ENCODE measurements at regions not wholly inside any gene's neighbourhood (a gene's known extent, or its start where the extent isn't known, plus 50 kb on each side); places are given as distances from the start of the nearest gene placed in this dataset.

GRCh38 chr7:67916571-67917436, 920.2 kb downstream of the TYW1 start:
- WGBS (ENCODE audit: insufficient coverage), result 91% methylated on average over 7 of the region's 9 CpGs
- Histone ChIP-seq H3K27ac (ENCODE audit: low read length) (no peak overlapping the region), H3K36me3 (ENCODE audit: control insufficient read depth, insufficient read depth, low read length) (no peaks in the 10 kb centered on the region), H3K4me1 (ENCODE audit: control insufficient read depth, insufficient read depth, low read length) (no peaks in the 10 kb centered on the region), H3K9me3 (ENCODE audit: control insufficient read depth, insufficient read depth, low read length) (peaks cover 16% of the 10 kb centered on the region), H3K27me3 (ENCODE audit: control insufficient read depth, insufficient read depth, low read length) (no peaks in the 10 kb centered on the region), H3K4me3 (ENCODE audit: low read length) (no peak overlapping the region)
- Mint-ChIP-seq H3K27me3 (ENCODE audit: low read depth in 2 of 2) (no peaks in the 10 kb centered on the region), H3K36me3 (peaks cover 7% of the 10 kb centered on the region), H3K4me3 (no peak overlapping the region), H3K27ac (no peak overlapping the region), H3K9me3 (peaks cover 14 to 18% of the 10 kb centered on the region in 2 donors), H3K4me1 (peaks cover 6 to 7% of the 10 kb centered on the region in 2 donors)
- no peak for ATAC-seq
- intact Hi-C loops (cut with micrococcal nuclease), result no loop called here
- no peak for DNase-seq
- TF ChIP-seq, protein P1, sequence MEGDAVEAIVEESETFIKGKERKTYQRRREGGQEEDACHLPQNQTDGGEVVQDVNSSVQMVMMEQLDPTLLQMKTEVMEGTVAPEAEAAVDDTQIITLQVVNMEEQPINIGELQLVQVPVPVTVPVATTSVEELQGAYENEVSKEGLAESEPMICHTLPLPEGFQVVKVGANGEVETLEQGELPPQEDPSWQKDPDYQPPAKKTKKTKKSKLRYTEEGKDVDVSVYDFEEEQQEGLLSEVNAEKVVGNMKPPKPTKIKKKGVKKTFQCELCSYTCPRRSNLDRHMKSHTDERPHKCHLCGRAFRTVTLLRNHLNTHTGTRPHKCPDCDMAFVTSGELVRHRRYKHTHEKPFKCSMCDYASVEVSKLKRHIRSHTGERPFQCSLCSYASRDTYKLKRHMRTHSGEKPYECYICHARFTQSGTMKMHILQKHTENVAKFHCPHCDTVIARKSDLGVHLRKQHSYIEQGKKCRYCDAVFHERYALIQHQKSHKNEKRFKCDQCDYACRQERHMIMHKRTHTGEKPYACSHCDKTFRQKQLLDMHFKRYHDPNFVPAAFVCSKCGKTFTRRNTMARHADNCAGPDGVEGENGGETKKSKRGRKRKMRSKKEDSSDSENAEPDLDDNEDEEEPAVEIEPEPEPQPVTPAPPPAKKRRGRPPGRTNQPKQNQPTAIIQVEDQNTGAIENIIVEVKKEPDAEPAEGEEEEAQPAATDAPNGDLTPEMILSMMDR (IDR thresholded peaks at IDR 0.05), result no peak

GRCh38 chr7:67917437-67917755, 920.8 kb downstream of the TYW1 start:
- TF ChIP-seq, protein P1 (IDR thresholded peaks at IDR 0.05), result no peak
- H3K36me3 Mint-ChIP-seq, result peaks cover 7% of the 10 kb centered on the region
- ATAC-seq, result no peak
- H3K4me3 Mint-ChIP-seq, result no peak overlapping the region
- 100% methylated on average over 3 of the region's 3 CpGs for WGBS (ENCODE audit: insufficient coverage)
- DNase-seq, result no peak
- peaks cover 17 to 18% of the 10 kb centered on the region in 2 donors for H3K9me3 Mint-ChIP-seq
- H3K27me3 ChIP-seq (ENCODE audit: control insufficient read depth, insufficient read depth, low read length), result no peaks in the 10 kb centered on the region
- no peak overlapping the region for H3K27ac Mint-ChIP-seq
- H3K9me3 ChIP-seq (ENCODE audit: control insufficient read depth, insufficient read depth, low read length), result peaks cover 21% of the 10 kb centered on the region
- H3K4me1 Mint-ChIP-seq, result peaks cover 6 to 7% of the 10 kb centered on the region in 2 donors
- intact Hi-C loops (cut with micrococcal nuclease), result no loop called here
- H3K27me3 Mint-ChIP-seq (ENCODE audit: low read depth in 2 of 2), result no peaks in the 10 kb centered on the region
- H3K36me3 ChIP-seq (ENCODE audit: control insufficient read depth, insufficient read depth, low read length), result no peaks in the 10 kb centered on the region
- no peak overlapping the region for H3K4me3 ChIP-seq (ENCODE audit: low read length)
- no peaks in the 10 kb centered on the region for H3K4me1 ChIP-seq (ENCODE audit: control insufficient read depth, insufficient read depth, low read length)
- no peak overlapping the region for H3K27ac ChIP-seq (ENCODE audit: low read length)

DNA sequence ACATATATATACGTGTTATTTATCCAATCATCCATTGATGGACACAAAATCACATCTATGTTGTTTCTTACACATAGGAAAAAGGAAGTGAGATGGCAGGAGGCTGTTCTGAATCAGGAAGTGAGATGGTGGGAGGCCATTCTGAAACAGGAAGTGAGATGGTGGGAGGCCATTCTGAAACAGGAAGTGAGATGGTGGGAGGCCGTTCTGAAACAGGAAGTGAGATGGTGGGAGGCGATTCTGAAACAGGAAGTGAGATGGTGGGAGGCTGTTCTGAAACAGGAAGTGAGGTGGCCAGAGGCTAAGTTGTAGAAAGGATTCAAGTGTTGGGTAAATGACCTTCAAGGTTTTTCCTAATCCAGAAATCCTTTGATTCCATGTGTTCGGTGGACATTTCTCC, 921.5 kb downstream of the TYW1 start:
- Histone ChIP-seq H3K9me3 (ENCODE audit: control insufficient read depth, insufficient read depth, low read length) (peaks cover 25% of the 10 kb centered on the region), H3K4me3 (ENCODE audit: low read length) (no peak overlapping the region), H3K27ac (ENCODE audit: low read length) (no peak overlapping the region), H3K36me3 (ENCODE audit: control insufficient read depth, insufficient read depth, low read length) (no peaks in the 10 kb centered on the region), H3K4me1 (ENCODE audit: control insufficient read depth, insufficient read depth, low read length) (no peaks in the 10 kb centered on the region), H3K27me3 (ENCODE audit: control insufficient read depth, insufficient read depth, low read length) (no peaks in the 10 kb centered on the region)
- Mint-ChIP-seq H3K36me3 (peaks cover 7% of the 10 kb centered on the region), H3K4me3 (no peak overlapping the region), H3K4me1 (peaks cover 6 to 7% of the 10 kb centered on the region in 2 donors), H3K9me3 (peaks cover 17 to 20% of the 10 kb centered on the region in 2 donors), H3K27ac (peak overlapping the region in 1 of 2 donors; percentile 45), H3K27me3 (ENCODE audit: low read depth in 2 of 2) (no peaks in the 10 kb centered on the region)
- ATAC-seq (no peak), DNase-seq (peak in 1 of 2 donors; percentile 7)
- intact Hi-C loops (cut with micrococcal nuclease), result no loop called here
- TF ChIP-seq, protein P1 (IDR thresholded peaks at IDR 0.05), result no peak
- 31% methylated on average over 3 of the region's 4 CpGs for WGBS (ENCODE audit: insufficient coverage)

DNA sequence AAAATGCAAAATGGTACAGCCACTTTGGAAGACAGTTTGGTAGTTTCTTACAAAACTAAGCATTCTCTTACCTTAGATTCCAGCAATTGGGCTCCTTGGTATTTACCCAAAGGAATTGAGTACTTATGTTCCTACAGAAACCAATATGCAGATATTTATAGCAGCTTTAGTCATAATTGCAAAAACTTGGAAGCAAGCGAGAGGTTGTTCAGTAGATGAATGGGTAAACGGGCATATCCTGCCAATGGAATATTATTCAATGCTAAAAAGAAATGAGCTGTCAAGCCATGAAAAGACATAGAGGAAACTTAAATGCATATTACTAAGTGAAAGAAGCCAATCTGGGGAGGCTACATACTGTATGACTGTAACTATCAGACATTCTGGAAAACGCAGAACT, 926.7 kb downstream of the TYW1 start:
- intact Hi-C loops (cut with micrococcal nuclease), result no loop called here
- Mint-ChIP-seq H3K36me3 (peaks cover 2% of the 10 kb centered on the region), H3K27ac (no peak overlapping the region), H3K27me3 (ENCODE audit: low read depth in 2 of 2) (no peaks in the 10 kb centered on the region), H3K4me1 (peaks cover 2 to 3% of the 10 kb centered on the region in 2 donors), H3K4me3 (no peak overlapping the region), H3K9me3 (peaks cover 4 to 12% of the 10 kb centered on the region in 2 donors)
- TF ChIP-seq, protein P1 (IDR thresholded peaks at IDR 0.05), result no peak
- H3K4me3 ChIP-seq (ENCODE audit: low read length), result no peak overlapping the region
- H3K27ac ChIP-seq (ENCODE audit: low read length), result no peak overlapping the region
- H3K4me1 ChIP-seq (ENCODE audit: control insufficient read depth, insufficient read depth, low read length), result no peaks in the 10 kb centered on the region
- no peaks in the 10 kb centered on the region for H3K36me3 ChIP-seq (ENCODE audit: control insufficient read depth, insufficient read depth, low read length)
- ATAC-seq (no peak), DNase-seq (no peak)
- WGBS (ENCODE audit: insufficient coverage), result 90% methylated on average over 3 of the region's 3 CpGs
- peaks cover 22% of the 10 kb centered on the region for H3K9me3 ChIP-seq (ENCODE audit: control insufficient read depth, insufficient read depth, low read length)
- no peaks in the 10 kb centered on the region for H3K27me3 ChIP-seq (ENCODE audit: control insufficient read depth, insufficient read depth, low read length)

All from natural killer cell (primary cell).